ENCODE measurements at regions not wholly inside any gene's neighbourhood (a gene's known extent, or its start where the extent isn't known, plus 50 kb on each side); places are given as distances from the start of the nearest gene placed in this dataset.
"Not testable (repeated sequence)": the region's sequence is repeated elsewhere in the genome, so short reads cannot be mapped to it uniquely, and the experiment has no call there.

GRCh38 chr22:26806445-26807175 is 149.2 kb downstream of the MIAT start:
- DNase-seq (ENCODE audit: low read depth), result no peak

GRCh38 chr22:26811647-26811992 is 154.2 kb downstream of the MIAT start:
- DNase-seq (ENCODE audit: low read depth), result no peak

DNA sequence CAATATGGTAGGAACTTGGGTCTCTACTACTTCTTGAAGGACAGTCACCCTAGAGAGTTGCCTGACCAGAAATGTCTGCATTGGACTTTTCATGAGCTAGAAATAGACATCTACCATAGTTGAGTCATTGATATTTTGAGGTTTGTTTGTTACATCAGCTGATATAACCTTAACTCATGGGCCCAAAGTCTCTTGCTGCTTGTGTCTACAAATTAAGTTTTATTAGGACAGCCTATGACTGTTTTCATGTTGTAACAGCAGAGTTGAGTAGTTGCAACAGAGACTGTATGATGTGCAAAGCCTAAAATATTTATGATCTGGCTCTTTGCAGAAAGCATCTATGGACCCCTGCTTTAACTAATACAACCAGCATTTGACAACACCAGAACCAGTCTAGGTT is 155.3 kb downstream of the MIAT start:
- DNase-seq (ENCODE audit: low read depth), result no peak

DNA sequence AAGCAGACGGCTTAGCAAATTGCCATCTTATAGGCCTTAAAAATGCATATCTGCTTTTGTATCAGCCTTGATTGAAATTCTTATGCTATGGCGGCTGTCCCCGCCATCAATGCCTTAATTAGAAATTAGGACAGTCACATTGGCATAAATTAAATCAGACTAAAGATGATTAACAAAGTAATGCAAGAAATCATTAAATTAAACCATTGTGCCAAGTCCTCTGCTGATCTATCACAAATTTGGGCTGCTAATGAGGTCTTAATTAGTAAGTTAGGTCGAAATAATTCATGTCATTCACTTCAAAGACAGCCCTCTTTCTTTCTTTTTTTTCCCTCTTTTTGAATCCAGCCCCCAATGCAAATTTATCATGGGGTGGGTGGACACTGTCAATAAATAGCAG is 159.3 kb downstream of the MIAT start:
- DNase-seq (ENCODE audit: low read depth), result no peak

GRCh38 chr22:26817926-26818325 is 160.5 kb downstream of the MIAT start:
- no peak for DNase-seq (ENCODE audit: low read depth)

DNA sequence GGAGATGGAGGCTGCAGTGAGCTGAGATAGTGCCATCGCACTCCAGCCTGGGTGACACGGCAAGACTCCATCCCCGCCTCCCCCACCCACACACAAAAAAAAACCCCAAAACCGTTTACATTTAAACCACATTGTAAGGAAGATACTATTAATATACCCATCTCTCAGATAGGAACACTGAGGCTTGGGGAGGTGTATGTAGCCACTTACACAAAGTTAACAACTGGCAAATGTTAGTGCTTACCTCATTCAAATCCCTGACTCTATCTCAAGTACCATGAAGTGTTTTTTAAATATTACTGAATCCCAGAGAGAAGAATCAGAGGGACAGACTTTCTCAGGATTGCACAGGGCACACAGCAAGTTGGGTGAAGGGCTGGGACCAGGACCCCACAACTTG is 164.5 kb downstream of the MIAT start:
- no peak for DNase-seq (ENCODE audit: low read depth)

- DNase-seq (ENCODE audit: low read depth), result no peak
Observed at GRCh38 chr22:26822313-26822712, 164.9 kb downstream of the MIAT start.

- DNase-seq (ENCODE audit: low read depth), result no peak
Observed at GRCh38 chr22:26823966-26824365, 166.6 kb downstream of the MIAT start.

DNA sequence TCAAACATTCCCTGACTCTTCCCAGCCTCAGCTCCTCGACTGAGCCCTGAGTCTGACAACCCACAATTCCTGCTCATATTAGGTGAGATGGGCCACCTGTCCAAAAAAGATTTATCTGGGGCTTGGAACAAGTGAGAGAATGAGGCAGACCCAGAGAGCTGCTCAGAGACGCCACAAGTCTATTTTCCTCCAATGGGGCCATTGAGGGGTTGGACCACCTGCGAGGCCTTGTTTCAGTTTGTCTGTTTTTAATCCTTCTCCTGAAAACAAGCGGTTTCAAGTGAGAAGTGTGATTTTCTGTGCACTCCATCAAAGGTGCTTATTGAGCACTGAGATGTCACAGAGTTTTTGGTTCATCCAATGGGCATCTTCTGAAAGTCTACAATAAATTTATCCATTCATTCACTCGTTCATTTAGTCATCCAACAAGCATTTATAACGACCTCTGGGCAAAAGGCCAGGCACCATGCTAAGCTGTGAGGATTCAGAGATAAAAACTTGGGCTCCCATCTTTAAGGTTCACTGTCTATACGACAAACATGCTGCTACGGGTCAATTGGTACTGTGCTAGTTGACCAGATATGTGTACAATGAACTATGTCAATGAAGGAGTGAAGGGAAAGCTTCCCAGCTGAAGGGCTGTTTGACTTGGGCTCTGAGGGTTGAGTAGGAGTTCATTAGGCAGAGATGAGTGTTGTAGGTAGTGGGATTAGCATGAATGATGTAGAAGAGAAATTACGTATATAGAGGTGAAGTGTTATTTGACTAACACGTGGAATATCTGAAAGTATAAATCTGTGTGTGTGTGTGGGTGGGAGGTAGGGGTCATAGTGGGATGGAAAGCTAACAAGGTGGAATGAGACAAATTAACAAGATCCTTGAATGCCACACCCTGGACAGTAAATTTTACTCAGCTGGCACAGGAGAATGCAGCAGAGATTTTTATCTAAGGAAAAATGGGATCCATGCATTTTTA is 168.9 kb downstream of the MIAT start:
- no peak for DNase-seq (ENCODE audit: low read depth)

DNA sequence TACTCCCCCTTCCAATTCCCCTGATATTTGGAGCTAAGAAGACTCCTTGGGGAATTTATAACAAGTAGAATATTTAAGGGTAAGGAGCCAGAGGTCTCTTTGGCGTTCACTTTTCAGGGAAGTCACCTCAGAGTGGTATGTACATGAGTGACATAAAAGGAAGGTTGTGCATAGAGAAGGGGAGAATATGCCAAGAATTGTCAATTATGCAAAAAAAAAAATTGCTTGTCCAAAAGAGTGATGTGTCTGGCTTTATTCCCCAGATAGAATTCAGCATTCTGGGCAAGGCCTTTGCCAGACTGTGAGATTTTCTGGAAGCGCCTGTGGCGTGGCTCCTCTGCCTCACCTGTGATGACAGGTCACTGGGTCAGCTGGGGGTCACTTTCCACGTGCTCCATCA is 170.2 kb downstream of the MIAT start:
- no peak for DNase-seq (ENCODE audit: low read depth)

DNA sequence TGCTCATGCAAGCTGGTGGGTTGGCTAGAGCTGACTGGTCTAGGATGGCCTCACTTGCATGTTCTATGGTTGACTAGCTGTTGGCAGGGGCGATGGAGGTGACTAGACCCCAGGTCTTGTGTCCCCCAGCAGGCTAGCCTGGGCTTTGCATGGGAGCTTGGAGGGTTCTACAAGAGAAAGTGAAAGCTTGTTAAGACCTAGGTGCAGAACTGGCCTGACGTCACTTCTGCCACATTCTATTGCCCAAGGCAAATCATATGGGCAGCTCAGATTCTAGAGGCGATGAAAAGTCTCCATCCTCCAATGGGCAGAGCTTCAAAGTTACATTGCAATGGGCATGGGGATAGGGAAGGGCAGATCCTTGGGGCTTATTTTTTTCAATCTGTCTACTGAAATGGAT is 170.9 kb downstream of the MIAT start:
- DNase-seq (ENCODE audit: low read depth), result no peak

GRCh38 chr22:26830837-26831236 is 173.4 kb downstream of the MIAT start:
- DNase-seq (ENCODE audit: low read depth), result no peak

- DNase-seq (ENCODE audit: low read depth), result no peak
Observed at GRCh38 chr22:26835023-26835422, 177.6 kb downstream of the MIAT start.

GRCh38 chr22:26835929-26836528 is 178.6 kb downstream of the MIAT start:
- DNase-seq (ENCODE audit: low read depth), result peak; percentile 5

- DNase-seq (ENCODE audit: low read depth), result no peak
Observed at GRCh38 chr22:26837784-26838470, 180.5 kb downstream of the MIAT start.

DNA sequence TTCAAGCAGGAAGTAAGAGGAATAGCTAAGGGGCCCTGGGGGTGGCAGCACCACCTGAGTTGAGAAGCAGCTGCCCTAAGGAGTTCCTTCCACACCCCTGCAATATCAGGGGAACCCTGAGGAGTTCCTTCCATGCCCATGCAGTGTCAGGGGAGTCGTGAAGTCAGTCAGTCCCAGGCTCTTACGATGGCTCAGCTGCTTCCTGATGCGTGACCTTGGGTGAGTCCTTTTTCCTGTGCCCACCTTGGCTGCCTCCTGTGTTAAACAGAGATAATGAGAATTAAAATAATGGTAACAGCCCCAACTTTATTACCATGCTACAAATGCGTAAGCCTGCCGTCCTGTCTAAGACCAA is 181.1 kb downstream of the MIAT start:
- DNase-seq (ENCODE audit: low read depth), result no peak

DNA sequence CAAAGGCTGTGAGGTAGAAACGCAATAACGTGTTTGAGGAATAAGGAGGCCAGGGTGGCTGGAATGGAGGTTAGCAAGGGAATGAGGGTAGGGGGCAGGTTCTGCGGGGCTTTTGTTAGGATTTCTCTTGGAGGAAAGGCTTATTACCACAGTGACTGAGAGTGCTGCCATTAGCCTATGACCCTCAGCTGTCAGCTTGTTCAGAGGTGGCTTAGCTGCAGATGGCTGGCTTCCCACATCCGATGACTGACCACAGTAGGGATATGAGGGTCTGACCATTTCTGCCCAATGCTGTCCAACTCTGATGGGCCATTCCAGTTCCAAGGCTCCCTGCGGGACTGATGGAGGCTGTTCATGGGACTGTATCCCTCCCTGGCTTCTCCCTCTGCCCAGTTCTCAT is 181.8 kb downstream of the MIAT start:
- no peak for DNase-seq (ENCODE audit: low read depth)

GRCh38 chr22:26840770-26841169 is 183.4 kb downstream of the MIAT start:
- DNase-seq (ENCODE audit: low read depth), result not testable (repeated sequence)

DNA sequence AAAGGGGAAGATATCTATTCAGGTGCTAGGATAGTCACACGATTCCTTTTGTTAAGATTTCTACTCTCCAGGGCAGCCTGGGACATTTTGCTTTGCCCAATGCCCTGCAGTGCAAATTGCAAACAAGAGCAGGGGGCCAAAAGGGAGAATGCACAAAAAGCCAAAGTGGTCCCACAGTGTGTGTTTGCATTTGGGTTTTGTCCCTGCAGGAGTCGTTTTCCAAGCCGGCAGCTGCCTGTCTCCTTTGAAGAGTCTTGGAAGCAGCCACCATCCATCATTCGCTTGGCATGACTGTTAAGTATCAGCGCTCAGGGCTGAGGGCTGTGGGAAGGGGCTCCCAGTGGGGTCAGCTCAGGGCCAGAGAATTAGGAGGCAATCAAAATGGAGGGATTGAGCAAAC is 184.7 kb downstream of the MIAT start:
- DNase-seq (ENCODE audit: low read depth), result no peak

DNA sequence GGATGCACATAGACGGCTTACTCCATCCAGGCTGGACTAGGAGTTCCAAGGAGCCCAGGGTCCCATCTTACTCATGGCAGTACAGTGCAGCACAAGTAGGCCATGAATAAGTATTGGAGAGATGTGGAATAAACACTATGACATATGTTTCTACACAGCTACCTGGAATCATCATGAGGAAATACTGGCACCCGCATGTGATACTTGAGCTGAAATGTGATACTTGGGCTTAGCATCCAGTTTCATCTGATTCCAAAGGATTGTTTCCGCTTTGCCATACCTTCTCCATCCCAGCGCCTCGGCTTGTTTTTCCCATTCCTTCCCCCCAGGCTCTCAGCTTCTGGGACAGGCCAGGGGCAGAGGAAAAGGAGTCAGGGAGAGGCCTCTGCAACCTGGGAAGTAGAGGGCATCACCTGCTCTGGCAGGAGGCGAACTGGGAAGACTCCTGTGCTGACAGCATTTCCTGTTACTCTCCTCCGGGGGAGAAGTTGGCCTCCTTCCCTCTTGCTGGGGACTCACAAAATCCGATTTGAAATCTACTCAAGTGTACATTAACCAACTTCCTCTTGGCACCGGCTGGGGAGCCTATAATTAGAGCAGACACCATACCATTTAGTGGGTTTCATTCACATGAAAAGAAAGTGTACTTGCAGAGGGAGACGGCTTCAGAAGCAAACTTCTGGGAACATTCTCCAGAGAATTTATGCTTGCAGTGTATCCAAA is 187.8 kb downstream of the MIAT start:
- no peak for DNase-seq (ENCODE audit: low read depth)

DNA sequence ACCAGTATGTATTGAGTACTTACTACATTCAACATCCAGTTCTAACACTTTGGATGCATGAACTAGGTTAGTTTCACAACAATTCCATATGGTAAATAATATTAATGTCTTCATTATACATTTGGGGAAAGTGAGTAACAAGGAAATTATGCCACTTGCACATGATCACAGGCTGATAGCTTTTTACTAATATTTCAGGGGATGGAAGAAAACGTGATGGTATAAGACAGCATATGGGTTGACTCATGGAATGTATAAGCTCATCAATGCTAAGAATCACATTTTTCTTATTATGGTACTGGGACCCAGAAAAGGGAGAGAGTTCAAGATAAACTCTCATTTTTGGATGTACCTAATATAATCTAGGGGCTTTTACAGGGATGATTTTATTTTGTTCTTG is 188.7 kb downstream of the MIAT start:
- no peak for DNase-seq (ENCODE audit: low read depth)

DNA sequence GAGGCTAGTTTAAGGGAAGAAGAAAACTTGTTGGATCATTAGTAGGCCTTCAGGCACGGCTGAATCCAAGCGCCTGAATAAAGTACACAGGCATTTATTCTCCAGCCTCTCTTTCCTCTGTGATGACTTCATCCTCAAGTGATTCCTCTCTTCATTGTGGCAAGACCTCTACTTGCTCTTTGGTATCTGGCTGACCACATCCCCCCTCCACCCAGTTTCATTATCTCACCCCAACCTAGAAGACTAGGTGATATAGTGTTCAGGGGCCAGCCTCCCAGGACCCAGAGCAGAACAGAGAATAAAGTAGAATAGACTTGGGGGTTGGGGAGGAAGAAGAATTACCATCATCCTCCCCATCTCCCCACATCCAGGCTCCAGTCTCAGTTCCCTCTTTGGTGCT is 189.3 kb downstream of the MIAT start:
- no peak for DNase-seq (ENCODE audit: low read depth)

Measured in stimulated activated CD8-positive, alpha-beta memory T cell treated with anti-CD3 and anti-CD28 coated beads, Interleukin-15, amount 100 ng/mL, for 24 hours (primary cell).